C4-2B (cell line): ENCODE measurements at regions not wholly inside any gene's neighbourhood (a gene's known extent, or its start where the extent isn't known, plus 50 kb on each side); places are given as distances from the start of the nearest gene placed in this dataset.
"Not testable (repeated sequence)": the region's sequence is repeated elsewhere in the genome, so short reads cannot be mapped to it uniquely, and the experiment has no call there.

Experiments used
- H3K27ac ChIP-seq: fragments of 450-650 bp; 2 replicates; pipeline ENCODE4 v1.5.1; 2017
- ZFX ChIP-seq: fragments of 450-650 bp; IDR thresholded peaks from 2 replicates; pipeline ENCODE4 v1.6.1; 2017
- TF ChIP-seq, protein P1 (sequence below): fragments of 450-650 bp; conservative IDR thresholded peaks from 2 replicates; pipeline ENCODE4 v1.5.1; 2017; ENCODE audit warnings: mild to moderate bottlenecking

DNA sequence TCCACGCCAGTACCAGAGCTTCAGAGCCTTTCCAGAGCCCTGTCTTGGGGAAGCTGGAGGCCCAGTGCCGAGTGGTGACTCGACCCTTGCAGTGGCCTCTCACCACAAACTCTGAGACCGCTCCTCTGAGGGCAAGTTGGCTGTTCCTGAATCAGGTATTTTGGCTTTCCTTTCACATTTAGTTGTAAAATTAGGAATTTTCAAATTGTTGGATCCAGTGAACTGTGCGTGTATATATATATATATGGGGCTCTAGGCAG, 128.7 kb upstream of the UNC5B start:
- no peak overlapping the region for H3K27ac ChIP-seq
- no peak for TF ChIP-seq ZFX
- TF ChIP-seq, protein P1, sequence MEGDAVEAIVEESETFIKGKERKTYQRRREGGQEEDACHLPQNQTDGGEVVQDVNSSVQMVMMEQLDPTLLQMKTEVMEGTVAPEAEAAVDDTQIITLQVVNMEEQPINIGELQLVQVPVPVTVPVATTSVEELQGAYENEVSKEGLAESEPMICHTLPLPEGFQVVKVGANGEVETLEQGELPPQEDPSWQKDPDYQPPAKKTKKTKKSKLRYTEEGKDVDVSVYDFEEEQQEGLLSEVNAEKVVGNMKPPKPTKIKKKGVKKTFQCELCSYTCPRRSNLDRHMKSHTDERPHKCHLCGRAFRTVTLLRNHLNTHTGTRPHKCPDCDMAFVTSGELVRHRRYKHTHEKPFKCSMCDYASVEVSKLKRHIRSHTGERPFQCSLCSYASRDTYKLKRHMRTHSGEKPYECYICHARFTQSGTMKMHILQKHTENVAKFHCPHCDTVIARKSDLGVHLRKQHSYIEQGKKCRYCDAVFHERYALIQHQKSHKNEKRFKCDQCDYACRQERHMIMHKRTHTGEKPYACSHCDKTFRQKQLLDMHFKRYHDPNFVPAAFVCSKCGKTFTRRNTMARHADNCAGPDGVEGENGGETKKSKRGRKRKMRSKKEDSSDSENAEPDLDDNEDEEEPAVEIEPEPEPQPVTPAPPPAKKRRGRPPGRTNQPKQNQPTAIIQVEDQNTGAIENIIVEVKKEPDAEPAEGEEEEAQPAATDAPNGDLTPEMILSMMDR: no peak

DNA sequence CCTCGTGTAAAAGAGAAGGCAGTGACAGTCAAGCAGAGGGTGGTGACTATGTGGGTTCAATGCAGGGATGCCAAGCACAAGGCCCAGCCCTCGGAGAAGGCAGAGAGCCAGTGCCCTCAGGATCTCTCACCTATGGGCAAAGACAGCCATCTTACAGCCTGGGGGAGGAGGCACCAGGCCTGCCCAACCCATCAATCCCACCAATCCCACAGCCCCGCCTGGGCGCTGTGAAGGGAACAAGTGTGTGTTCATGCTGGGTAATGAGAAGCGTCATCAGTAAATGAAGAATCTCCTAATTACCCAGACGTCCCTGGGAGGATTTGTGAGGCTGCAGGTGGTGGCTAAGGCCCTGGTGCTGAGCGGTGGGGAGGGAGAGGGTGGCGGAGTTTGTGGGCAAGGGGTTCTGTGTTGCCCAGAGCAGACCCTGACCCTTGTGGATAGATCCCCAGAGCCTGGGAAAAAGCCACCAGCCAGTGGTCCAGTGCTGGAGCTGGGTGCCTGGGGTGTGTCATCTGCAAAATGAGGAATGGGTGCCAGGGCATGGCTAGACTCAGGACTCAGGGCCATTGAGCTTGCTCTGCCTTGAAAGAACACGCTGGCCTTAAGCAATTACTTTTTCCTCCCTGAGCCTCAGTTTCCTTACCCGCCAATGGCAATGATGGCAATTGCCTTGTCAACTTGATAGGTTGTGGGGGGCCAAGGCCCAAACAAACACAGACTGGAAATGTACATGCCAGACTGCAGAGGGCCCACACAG, 128.1 kb upstream of the UNC5B start:
- TF ChIP-seq, protein P1: no peak
- no peak for TF ChIP-seq ZFX

DNA sequence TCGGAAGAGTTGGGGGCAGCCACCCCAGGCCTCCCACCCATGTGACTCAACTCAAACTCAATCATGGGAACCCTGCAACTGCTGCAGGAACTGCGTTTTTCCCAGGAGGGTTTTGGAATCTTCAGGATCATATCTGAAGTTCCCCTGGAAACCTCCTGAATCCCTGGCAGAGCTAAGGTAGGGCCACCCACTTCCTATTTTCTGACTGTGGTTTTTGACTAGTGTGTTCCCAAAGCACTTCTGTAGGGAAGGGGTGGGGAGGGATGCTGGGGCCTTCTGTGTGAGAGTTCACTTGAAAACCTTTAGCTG, 127.6 kb upstream of the UNC5B start:
- TF ChIP-seq, protein P1: no peak
- H3K27ac ChIP-seq: no peak overlapping the region

More for the DNA sequence above, 128.1 kb upstream of the UNC5B start:
- H3K27ac ChIP-seq: no peak overlapping the region

DNA sequence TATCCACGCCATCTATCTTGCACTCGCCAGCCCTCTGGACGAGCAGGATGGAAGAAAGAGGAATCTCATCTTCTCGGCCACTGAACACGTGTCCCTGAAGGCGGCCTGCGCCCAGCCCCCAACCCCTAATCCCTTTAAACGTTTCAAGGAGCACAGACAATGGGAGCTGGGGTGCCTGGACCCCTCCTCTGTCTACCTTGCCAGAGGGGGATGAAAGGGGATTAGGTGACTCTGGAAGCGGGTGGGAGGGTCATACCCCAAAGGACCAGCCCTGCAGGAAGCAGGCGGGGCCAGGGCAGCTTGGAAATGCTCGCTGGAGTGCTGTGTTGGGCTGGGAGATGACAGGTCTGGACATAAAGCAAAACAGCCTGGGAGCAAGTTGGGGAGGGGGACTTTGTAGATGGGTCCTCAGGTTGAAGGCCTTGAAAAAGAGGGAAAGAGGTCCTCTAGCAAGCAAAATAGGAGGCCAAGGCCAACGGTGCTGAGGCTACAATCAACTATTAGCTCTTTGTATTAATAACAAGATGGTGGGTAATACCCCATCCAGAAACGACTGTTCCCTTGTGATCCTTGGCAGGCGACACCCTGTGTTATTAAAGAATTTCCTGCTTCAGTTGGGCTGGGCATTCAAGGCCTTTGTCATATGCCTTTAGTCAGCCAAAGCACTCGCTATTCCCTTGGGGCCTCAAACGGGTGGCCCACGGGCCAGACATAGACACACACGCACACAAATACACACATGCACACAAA, 126.5 kb upstream of the UNC5B start:
- H3K27ac ChIP-seq: no peak overlapping the region
- TF ChIP-seq, protein P1: no peak
- no peak for TF ChIP-seq ZFX

DNA sequence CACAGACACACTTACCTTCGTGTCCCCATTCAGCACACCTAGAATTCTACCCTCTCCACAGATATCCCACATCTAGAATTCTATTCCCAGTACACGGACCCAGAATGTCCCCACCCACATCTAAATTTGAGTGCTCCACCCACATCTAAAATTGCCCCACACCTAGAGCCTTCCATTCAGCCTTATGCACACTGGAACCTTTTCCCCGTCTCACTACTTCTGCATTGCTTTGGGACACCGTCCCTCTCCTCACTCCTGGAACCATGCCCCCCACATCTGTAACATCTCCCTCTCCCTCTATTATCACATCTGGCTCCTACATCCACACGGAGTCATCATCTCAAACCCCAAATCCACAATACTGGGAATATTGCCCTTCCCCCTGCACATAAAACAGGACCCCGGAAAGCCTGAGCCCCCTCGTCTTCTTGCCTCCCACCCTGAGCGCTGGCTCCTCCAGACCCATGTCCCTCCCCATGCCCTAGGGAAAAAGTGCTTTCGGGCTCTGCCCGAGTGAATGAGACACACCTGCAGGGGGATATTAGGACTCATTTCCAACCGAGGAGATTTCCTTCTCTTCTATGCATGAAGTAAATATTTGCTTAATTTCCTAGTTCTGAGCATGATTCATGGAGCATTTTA, 125.8 kb upstream of the UNC5B start:
- TF ChIP-seq, protein P1: no peak
- TF ChIP-seq ZFX: no peak
- H3K27ac ChIP-seq: no peak overlapping the region

DNA sequence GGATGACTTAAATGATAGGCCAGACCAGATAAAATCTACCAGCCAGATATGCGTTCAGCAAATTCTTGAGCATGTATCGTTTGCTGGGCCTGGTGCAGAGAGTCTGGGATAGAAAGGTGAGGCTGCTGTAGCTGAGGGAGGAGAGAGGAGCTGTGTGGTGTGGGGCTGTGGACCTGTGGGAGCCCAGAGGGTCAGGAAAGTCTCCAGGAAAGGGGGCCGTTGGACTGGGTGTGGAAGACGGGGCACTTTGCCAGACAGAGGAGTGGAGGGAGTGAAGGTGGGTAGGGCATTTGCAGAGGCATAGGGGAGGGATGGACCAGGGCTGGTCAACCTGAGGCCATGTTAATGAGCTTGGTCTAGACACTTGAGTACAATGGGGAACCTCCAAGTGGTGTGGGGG, 124.7 kb upstream of the UNC5B start:
- no peak for TF ChIP-seq ZFX
- TF ChIP-seq, protein P1: no peak
- H3K27ac ChIP-seq: no peak overlapping the region

DNA sequence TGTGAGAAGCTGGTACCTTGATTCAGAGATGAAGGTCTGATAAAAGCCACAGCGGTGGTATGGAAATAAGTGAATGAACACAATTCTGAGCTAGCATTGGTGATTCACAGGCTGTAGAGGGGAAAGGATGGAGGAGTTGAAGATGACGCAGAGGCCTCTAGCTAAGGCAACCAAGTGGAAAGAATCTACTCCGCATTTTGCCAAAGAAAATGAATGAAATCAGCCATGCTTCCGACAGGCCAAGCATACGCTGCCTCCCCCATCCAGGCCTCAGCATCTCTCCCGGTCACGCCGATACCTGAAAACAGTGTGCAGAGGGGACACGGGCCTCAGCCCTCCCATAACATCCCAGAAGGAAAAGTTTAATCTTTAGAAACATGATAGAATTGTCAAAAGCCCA, 124.3 kb upstream of the UNC5B start:
- no peak for TF ChIP-seq ZFX
- TF ChIP-seq, protein P1: no peak
- no peak overlapping the region for H3K27ac ChIP-seq

DNA sequence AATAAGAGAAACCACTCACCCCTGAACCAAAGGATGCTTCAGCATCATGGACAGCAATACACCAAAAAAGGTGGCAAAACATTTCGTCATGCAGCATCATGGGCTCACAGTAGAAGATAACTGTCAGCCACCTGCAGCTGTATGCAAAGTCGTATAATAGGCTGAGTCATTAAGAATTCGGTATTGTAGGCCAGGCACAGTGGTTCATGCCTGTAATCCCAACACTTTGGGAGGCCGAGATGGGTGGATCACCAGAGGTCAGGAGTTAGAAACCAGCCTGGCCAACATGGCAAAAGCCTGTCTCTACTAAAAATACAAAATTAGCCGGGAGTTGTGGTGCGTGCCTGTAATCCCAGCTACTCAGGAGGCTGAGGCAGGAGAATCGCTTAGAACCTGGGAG, 123.8 kb upstream of the UNC5B start:
- H3K27ac ChIP-seq: not testable (repeated sequence)
